ENCODE measurements at regions not wholly inside any gene's neighbourhood (a gene's known extent, or its start where the extent isn't known, plus 50 kb on each side); places are given as distances from the start of the nearest gene placed in this dataset.
"Not testable (repeated sequence)": the region's sequence is repeated elsewhere in the genome, so short reads cannot be mapped to it uniquely, and the experiment has no call there.

DNA sequence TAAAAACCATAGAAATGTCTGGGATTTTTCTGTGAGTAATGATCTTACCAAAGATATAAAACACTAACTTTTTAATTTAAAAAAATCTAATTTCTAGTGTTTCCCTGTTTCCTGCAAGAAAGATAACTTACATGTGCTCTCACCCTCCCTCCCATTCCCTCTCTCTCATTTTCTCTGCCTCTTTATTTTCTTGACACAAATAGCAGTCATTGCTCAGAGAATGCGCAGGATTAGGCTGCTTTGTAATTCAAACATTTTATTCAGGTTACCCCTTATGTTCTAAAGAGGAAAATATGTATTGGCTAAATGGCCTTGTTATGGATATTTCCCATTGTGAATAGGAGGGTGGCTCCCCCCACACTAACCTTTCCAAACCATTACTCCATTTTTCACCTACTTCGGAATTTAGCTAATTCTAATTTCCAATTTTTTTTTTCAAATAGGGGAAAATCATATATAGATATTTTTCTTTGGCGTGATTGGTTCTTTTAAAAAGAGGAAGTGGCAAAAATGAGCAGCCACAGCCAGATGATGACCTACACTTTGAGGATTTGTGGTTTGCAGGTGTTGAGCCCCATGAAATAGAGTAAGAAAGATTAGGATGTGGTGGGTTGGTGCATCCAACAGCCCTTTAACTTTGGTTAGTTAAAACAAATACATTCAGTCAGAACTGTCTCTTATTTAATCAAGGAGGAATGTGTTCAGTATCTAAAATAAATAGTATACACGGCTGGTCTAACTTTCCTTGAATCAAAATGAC is 554.4 kb downstream of the IGSF11 start:
- no peak for DNase-seq

DNA sequence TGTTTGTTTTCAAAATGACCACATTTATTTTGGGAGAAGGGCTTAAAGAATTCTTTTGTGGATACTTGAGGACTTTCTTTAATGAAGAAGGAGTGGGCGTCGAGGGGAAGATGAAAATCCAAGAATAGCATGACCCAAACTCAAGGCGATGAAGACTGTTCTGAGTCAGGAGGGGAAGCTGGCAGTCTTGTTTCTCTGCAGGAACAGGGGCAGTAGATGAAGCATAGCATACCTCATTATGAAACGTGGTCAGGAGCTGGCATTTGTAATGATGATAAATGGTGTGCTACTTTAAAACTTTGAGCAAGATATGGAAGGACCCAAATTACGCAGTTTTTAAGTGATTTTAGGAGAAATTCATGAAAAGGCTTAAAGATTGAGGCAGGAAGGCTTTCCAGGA is 549.0 kb downstream of the IGSF11 start:
- DNase-seq: peak; percentile 6

DNA sequence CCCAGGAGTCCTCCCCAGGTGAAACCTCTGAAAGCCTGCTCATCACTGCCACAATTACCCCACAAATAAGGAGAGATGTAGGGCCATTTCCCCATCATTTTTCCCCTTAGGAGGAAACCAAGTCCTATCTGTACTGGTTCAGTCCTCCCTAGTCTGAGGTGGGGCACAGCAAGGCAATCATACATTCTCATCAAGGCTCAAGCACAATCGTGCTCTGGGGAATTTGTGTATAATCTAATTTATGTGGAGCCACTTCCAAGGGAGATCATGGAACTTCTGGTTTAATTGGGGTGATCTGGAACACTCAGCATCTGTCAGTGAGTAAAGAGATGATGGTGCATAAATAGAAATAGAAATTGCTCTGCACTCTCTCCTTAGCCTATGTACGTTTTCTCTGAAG is 546.9 kb downstream of the IGSF11 start:
- no peak for DNase-seq

DNA sequence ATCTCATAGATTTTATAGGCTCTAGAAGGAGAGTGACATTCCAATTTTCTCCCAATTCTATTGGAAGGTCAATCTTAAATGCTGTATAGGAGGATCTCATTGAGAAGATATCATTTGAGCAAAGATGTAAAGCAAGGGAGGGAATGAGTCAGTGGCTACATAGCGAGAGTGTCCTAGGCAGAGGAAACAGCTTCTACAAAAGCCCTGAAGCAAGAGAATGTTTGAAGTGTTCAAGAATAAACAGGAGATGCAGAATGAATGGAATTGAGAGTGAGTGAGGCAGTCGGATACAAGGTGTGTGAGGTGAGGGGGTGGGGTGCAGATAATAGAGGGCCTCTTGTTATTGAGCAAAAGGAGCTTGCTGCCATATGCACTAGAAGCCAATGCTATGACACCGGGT is 545.9 kb downstream of the IGSF11 start:
- no peak for DNase-seq

DNA sequence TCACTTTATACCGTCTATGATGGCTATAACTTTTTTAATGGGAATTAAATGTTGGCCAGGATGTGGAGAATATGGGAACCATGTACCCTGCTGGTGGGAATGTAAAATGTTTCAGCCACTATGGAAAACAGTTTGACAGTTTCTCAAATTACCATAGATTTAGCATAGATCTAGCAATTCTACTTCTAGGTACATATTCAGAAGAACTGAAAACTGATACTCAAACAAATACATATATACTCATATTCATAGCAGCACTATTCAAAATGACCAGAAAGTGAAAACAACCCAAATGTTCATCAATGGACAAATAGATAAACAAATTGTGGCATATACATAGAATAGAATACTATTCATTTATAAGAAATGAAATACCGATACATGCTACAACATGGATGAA is 539.4 kb downstream of the IGSF11 start:
- no peak for DNase-seq

DNA sequence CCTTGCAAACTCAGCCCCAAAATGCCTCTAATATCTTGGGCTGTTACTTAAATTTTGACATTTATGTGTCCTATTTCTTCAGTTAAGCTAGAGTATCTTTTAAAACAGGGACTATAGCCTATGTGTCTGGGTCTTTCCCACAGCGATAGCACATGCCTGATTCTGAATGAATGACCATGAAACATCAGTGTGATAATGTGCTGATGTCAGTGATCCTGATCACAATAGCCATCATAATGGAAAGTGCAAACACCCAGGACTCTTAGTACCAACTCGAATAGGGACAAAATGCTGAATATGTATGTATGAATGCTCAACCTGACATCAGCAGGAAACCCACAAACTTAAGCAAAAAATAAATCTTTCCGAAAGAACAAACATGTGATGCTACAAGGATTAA is 537.4 kb downstream of the IGSF11 start:
- no peak for DNase-seq

DNA sequence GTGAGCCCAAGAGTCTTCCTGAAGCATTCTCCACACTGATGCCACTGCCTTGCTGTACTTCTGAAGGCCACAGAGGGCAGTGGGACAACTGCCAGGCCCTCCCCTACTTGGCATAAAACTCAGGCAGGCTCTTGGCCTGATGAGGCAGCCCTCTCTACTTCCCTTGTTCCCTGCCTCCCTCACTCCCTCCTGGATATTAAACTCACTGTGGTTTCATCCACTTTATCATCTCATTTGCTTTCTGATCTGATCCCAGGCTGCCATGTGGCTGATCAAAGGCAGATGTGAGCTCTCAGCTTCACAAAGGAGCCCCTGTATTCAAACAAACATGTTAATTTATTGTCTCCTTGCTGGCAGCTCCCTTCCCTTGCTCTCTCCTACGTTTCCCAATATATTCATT is 533.5 kb downstream of the IGSF11 start:
- DNase-seq: peak; percentile 59

DNA sequence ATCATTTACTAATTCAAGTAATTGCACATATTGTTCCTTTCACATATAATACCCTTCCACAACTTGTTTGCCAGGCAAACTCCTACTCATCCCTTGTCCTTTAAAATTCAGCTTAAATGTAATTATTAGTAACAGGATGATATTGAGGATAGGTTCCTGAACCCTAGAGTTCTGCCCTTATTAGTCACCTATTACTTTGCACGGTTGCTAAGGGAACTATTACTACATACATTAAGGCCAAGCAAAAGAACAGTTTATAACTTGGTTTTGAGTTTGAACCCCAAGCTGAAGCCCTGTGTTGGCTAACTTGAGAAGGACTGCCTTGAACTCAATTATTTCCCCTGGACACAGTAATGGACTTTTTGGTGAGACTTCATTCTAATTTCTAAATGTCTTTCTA is 529.7 kb downstream of the IGSF11 start:
- peak; percentile 6 for DNase-seq

DNA sequence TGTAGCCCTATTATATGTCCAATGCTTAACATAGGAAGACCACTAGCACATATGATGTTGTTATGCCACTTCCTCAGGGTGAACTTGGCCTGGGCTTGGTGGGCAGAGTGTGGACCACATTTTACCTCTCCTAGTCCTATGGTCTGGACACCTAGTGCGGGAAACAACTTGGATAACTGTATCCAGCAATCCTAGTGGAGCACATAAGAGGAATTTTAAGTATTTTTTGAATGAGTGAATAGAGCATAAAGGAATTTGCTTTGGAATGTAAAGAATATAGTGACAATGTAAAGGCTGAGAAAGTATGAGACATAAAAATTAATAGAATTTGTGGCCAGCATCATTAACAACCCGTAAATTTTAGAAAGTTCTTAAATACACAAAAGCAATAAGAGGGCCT is 528.9 kb downstream of the IGSF11 start:
- DNase-seq: peak; percentile 69

DNA sequence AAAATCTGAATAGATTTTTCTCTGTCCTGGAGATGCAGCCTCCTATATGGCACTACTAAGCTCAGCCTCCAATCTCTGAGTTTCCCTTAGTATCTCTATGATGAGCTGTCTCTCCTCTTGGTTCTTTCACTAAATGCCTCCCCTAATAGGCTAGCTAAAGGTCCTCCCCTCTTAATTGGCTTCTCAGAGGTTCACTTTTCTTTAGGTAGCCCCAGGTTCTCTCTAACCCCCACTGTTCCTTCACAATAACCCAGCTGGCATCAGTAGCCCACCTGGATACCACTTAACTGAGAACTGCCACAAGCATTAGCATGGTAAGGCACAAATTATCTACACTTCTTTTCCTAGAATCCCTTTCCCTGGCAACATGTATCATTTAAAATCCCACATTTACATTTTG is 523.2 kb downstream of the IGSF11 start:
- no peak for DNase-seq

DNA sequence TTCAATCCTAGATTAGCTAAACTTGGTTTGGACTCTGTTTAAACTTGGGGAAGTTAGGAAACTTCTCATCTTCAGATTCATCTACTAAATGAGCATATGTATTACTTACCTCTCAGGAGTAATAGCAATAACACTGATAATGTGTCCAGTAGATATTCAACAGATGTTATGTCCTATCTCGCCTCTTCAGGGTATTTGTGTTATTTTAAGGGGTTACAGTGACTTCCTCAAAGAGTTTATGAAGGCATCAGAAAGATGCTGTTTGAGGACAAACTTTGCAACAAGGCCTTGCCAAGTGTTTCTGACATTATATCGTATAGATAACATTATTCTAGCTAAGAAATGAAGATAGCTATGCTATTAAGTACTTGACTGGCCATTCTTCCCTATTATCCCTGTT is 522.3 kb downstream of the IGSF11 start:
- DNase-seq: no peak

DNA sequence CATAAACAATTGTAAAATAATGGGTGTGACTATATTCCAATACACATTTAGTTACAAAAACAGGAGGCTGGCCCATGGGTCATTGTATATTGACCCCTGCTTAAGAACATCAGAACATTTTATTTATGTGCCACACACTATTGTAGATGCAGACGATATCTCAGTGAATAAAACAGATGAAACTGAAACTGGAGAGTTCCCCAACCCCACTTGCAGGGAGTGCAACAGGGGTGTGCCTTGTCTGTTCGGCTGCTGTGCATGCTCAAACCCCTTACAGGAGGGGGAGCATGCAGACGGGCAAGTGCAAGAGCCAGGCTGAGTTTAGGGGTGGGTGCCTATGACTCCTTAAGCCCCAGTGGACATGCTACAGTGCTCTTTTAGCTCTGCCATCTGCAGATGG is 509.6 kb downstream of the IGSF11 start:
- DNase-seq: no peak

DNA sequence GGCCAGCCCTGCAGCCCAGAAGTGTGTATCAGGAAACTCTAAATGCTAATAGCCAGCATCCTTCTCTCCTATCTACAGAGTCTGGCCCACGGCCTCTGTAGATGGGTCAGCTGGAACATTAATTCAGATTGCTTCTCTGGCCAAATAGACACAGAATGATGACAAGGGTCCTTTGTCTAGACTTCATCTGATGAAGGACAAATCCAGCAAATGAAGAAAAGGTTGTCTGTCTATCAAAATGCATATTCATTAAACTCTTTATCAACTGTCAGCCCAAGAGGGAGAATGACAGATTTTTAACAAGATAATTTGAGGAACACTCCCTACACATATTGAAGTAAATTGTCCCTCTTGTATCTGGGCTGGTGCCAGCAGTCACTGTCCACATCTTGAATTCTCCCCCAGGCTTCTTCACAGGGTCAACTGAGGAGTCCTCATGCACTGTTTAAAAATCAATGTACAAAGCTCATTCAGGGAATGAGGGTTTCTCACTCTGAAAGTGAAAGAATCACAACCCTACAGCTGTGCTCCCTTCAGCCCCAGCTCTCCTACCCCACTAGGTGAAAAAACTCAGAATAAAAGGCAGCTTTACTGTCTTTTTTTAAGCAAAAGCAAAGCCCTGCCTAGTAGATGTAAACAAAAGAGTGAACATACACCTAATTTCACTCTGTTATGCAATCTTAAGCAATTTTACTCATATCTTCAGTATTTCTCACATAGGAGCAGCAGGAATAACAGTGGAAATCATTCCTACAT is 507.7 kb downstream of the IGSF11 start:
- no peak for DNase-seq

DNA sequence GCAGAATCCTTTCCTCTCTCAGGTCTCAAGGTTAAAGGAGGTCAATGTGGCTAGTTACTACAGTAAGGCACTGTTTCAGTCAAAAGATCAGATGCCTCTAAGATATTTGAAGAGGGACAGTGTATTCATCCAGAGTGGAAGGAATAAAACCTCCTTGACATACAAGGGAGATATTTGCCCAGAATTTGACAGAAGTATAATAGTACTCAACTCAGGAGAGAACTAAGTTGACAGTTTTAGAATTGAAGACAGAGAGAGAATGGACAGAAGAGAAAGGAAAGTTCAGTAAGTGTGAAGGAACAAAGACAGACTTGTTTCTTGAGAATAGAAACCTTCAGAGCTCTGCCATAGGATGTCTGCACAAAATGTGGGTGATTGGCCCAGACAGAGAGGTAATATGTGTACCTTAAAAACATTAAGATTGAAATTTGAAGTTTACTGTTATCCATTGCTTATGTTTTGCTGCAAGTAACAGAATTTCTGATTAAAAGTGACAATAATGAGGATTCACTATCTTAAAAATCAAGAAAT is 507.1 kb downstream of the IGSF11 start:
- DNase-seq: no peak

DNA sequence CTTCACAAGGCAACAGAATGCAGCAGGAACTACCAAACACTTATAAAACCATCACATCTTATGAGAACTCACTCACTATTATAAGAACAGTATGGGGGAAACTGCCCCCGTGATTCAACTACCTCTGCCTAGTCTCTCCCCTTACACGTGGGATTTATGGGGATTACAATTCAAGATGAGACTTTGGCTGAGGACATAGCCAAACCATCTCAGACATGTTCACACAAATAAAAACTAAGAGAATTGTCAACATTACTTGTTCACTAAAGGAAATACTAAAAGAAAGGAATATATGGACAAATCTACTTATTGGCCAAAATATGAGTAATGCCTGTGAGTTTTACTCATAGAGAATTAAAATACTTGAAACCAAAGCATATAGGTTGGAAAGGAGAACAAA is 505.1 kb downstream of the IGSF11 start:
- no peak for DNase-seq

DNA sequence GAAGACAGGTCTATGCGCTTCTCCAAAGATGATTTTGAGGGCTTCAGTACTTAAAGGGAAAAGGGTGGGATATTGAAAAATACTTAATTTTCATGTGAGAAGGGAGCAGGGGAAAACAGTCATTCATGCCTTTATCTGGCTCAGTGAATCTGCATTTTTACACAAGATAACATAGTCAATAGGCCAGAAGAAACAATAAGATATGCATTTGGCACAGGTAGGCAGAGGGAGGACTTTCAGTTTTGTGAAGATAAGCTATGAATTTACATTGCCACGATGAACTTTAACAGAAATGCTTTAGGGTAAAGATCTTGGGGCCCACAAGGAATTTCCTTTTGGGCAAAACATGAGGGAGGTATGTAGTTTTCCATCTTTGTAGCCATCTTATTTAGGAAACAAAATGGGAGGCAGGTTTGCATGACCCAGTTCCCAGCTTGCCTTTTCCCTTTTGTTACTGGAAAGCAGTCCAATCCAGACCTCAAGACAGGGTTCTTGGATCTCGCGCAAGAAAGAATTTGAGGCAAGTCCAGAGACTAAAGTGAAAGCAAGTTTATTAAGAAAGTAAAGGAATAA is 504.2 kb downstream of the IGSF11 start:
- no peak for DNase-seq

DNA sequence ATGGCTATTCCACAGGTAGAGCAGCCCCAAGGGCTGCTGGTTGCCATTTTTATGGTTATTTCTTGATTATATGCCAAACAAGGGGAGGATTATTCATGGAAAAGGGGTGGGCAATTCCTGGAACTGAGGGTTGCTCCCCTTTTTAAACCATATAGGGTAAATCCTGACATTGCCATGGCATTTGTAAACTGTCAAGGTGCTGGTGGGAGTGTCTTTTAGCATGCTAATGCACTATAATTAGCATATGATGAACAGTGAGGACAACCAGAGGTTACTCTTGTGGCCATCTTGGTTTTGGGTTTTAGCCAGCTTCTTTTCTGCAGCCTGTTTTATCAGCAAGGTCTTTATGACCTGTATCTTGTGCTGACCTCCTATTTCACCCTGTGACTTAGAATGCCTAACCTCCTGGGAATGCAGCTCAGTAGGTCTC is 503.7 kb downstream of the IGSF11 start:
- not testable (repeated sequence) for DNase-seq

DNA sequence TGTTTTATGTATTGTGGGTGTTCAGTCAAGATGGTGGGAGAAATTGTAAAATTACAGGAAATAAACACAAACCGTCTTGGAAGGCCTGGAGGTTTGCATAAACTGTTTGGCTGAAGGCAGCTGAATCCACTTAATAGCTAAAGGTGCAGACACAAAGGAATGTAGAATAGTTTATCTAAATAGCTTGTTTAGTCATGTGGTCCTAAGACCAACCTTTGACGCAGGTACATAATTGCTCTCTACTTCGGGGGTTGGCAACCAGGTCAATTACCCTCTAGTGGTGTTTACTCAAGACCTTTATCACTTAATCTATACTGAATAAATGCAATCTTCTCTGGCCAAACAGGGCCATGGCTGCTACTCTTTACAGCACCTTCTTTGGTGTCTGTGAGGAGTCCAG is 502.8 kb downstream of the IGSF11 start:
- no peak for DNase-seq

DNA sequence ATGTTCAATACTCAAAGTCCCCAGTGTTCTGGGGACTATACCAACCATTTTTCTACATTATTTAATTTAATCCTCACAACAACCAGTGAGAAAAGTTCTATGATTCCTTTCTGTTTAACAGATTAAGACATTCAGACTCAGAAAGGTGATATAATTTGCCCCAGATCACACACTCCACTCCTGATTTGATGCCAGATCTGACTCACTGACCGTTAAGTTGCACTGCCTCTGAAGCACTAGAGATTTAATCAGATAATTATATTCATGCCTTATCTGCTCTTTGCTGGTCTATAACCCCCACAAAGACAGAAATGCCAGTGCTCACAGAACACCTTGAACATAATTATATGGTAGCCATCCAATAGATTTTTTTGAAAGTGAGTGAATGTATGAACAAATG is 501.0 kb downstream of the IGSF11 start:
- DNase-seq: no peak

DNA sequence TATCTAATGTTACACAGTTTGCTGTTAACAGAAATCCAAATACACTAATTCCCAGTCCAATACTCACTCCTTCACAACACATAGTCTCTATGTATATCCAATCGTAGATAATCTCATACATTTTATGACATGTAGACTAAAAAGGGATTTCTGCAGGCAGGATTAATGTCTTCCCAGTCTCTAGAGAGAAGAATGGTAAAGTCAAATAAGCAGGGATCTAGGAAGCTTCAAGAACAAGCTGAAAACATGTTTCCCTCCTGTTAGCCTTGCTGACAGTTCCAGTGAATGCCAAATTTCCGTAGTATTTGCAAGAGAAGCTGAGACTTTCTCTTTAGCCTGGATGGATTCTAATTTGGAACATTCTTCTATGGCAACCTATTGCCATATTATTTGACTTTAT is 500.1 kb downstream of the IGSF11 start:
- DNase-seq: no peak

DNA sequence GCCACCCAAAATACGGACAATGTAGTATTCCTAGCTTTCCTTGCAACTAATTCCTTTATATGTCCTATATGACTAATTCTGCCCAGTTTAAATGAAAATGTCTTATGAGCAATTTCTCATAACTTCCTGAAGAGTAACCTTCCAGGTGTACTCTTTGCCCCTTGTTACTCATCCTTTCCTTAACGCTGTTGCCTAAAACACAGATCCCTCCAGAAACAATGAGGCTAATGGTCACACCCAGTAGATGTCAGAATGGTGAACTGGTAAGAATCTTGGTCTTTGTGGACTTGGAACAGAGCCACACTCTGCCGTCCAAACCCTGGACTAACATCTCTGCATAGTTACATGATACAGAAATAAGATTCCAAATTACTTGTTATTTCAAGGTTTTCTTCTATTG is 497.9 kb downstream of the IGSF11 start:
- no peak for DNase-seq

DNA sequence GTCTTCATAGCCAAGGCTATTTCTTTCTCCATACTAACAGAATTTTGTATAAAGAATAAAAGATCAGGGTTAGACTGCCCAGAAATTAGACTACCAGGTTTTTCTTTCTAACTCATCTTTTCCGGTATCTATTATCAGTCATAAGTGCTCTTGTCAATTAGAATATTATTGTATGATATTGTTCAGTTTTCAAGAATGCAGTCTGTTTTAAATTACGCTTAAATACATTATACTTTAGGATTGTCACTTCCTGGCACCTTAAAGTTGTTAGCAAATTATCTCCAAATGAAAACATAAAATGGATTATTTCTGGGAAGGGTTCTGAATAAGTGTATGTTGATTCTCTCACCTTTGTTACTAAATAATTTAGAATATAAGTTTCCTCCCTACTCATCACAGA is 497.2 kb downstream of the IGSF11 start:
- DNase-seq: no peak

DNA sequence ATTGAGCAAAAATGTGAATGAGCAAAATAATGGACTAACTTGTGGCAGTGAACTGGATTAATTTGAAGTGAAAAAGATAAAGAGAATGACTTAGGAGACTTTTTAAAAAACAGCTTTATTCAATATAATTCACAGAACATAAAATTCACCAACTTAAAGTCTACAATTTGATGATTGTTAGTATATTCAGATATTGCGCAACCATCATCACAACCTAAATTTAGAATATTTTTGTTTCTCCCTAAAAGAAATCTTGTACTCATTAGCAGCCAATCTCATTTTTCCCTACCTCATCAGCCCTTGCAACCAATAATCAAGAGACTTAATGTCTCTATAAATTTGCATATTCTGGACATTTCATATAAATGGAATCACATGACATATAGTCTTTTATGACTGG is 496.5 kb downstream of the IGSF11 start:
- no peak for DNase-seq
